GM21423 (cell line): ENCODE measurements at regions not wholly inside any gene's neighbourhood (a gene's known extent, or its start where the extent isn't known, plus 50 kb on each side); places are given as distances from the start of the nearest gene placed in this dataset.
"Not testable (repeated sequence)": the region's sequence is repeated elsewhere in the genome, so short reads cannot be mapped to it uniquely, and the experiment has no call there.

Experiments
- ATAC-seq: cut with Tn5 transposase; IDR thresholded peaks from one replicate; pipeline ENCODE4 v1.9.1; 2021; ENCODE audit warnings: mild to moderate bottlenecking, moderate library complexity; ENCODE audit not compliant: unreplicated experiment

- no peak for ATAC-seq
Measured at GRCh38 chr14:86780876-86781510, 1212.0 kb downstream of the GALC start.

- no peak for ATAC-seq
Measured at GRCh38 chr14:86780461-86780860, 1212.5 kb downstream of the GALC start.

- ATAC-seq: no peak
Measured at GRCh38 chr14:86779416-86779815, 1213.6 kb downstream of the GALC start.

DNA sequence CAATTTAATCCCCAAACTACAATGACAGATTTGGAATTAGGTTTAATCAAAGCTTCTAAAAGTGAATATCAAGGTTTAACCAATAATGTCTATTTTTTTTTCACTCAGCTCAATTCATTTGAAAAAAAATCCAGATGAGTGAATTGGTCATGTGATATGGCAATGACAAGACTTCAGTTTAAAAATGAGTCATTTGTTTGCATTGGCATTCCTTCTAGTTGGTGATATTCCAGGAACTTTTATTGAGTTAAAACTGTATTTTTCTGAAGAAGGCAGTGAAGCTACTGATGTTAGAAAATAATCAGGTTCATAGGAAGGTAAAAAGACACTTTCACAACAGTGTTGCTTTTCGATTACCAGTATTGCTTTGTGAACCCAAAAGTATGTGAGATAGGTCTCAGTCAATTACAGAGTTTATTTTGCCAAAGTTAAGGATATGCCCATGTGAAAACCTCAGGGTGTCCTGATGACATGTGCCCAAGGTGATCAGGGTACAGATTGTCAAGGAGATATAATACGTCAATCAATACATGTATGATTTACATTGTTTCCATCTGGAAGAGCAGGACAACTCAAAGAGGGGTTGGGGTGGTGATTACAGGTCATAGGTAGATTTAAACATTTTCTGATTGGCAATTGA lies 1214.9 kb downstream of the GALC start:
- ATAC-seq: no peak

DNA sequence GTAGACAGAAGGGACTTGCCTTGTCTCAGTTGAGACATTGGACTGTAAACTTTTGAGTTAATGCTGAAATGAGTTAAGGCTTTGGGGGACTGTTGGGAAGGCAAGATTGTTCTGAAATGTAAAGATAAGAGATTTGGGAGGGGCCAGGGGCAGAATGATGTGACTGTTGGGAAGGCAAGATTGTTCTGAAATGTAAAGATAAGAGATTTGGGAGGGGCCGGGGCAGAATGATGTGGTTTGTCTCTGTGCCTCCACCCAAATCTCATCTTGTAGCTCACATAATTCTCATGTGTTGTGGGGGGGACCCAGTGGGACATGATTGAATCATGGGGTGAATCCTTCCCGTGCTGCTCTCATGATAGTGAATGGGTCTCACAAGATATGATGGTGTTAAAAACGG lies 1217.1 kb downstream of the GALC start:
- not testable (repeated sequence) for ATAC-seq

DNA sequence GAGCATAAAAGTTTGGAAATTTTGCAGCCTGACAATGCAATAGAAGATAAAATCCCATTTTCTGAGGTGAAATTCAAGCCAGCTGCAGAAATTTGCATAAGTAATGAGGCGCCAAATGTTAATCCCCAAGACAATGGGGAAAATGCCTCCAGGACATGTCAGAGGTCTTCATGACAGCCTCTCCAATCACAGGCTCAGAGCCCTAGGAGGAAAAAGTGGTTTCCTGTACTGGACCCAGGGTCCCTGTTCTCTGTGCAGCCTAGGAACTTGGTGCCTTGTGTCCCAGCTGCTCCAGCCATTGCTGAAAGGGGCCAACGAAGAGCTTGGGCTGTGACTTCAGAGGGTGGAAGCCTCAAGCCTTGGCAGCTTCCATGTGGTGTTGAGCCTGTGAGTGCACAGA lies 1218.1 kb downstream of the GALC start:
- ATAC-seq: no peak

- no peak for ATAC-seq
Measured at GRCh38 chr14:86772075-86772474, 1220.9 kb downstream of the GALC start.

DNA sequence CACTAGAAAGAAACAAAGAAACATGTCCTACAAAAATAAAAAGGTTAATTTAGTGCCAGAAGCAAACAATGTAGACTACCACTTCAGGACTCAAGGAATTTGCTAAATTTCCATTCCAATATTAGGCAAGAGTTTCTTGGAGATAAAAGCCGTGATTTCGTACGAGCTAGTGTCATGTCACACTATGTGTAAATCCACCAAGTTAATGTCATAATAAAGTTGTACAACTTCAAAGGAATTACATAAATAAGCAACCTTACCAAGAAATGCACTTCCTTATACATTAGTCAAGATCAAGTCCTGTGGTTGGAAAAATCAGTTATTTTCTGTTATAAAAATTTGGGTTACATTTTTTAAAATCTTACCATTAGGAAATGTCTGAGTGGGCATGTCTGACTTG lies 1222.8 kb downstream of the GALC start:
- no peak for ATAC-seq

DNA sequence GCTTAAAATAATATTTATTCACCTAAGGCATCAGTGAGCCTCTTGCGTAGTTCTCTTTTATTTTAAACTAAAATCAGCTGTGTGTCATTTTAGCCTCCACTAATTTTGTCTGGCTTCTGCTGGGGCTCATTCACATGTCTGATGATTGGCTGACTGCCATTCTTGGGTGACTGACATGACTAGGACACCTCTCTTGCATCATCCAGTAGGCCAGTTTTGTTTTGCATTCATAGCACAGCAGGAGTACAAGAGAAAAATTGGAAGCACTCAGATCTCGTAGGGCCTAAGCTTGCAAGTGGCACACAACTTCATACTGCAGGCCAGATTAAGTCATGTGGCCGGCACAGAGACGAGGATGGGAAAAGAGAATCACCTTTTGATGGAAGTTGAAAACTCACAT lies 1226.5 kb downstream of the GALC start:
- no peak for ATAC-seq

- no peak for ATAC-seq
Measured at GRCh38 chr14:86761611-86762010, 1231.4 kb downstream of the GALC start.

- no peak for ATAC-seq
Measured at GRCh38 chr14:86756521-86757190, 1226.7 kb downstream of the FLRT2 start.

GRCh38 chr14:86750488-86750887 lies 1220.5 kb downstream of the FLRT2 start:
- ATAC-seq: not testable (repeated sequence)

DNA sequence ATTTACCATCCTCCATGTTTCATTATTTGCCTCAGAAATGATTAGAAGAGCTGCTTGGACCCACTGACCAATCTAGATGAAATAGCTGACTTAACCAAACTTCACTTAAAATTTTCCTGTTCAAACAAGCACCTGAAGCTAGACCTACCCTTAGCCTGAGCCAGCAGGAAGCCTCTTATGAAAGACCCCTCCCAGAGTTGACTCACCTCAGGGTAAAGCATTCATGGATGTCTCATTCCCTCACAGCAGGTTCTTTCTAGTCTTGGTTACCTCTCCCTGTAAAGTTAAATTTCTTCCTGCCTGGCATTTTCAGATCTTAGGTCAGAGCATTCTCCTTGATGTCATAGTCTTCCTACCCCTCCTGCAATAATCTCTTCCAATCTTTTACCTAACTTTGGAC lies 1209.8 kb downstream of the FLRT2 start:
- no peak for ATAC-seq

DNA sequence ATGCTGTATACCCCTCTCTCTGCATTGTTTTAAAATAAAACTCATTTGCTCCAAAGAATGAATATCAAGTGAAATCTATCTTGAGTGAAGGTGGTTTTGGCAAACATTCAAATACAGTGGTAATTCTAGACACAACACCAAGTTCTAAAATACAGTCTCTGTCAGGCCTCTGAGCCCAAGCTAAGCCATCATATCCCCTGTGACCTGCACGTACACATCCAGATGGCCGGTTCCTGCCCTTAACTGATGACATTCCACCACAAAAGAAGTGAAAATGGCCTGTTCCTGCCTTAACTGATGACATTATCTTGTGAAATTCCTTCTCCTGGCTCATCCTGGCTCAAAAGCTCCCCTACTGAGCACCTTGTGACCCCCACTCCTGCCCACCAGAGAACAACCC lies 1201.5 kb downstream of the FLRT2 start:
- not testable (repeated sequence) for ATAC-seq

GRCh38 chr14:86723254-86723624 lies 1193.3 kb downstream of the FLRT2 start:
- no peak for ATAC-seq

GRCh38 chr14:86722612-86723253 lies 1192.8 kb downstream of the FLRT2 start:
- no peak for ATAC-seq

- ATAC-seq: no peak
Measured at GRCh38 chr14:86714575-86714974, 1184.6 kb downstream of the FLRT2 start.

DNA sequence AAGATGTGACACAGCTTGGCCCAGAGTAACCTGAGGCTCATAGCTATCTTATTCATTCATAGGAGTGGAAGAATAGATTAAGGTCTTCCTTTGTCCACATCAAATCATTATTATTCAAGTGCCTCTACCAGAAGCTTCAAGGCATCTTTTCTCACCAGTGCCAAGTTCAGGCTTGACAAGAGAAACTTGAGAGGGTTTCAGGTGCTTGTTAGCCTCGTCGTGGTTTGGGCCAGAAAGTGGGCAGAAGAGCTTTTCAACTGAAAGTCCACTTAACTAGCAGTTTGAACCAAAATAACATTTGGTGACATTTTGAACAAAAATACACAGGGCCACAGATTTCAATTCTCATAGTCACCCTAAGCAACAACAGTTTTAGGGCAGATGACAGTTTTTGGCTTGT lies 1184.2 kb downstream of the FLRT2 start:
- ATAC-seq: no peak

DNA sequence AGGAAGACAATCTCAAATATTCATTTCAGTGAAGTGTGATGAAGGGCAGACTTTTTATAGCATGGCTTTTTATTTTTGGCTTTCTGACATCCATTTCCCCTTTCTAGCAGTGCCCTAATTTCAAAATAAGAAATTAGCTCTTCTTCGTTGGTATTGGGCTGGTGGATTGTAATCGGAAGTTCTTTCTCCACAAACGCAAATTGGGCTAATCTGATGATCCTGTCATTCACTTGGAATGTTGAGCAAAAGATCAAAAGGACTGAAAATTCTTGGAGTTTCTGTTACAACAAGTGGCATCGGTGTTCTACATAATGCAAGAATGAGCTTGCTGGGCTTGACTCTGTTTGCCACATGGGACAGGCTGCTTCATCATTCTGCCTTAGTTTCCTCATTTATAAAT lies 1182.8 kb downstream of the FLRT2 start:
- no peak for ATAC-seq

- no peak for ATAC-seq
Measured at GRCh38 chr14:86712176-86712575, 1182.2 kb downstream of the FLRT2 start.

DNA sequence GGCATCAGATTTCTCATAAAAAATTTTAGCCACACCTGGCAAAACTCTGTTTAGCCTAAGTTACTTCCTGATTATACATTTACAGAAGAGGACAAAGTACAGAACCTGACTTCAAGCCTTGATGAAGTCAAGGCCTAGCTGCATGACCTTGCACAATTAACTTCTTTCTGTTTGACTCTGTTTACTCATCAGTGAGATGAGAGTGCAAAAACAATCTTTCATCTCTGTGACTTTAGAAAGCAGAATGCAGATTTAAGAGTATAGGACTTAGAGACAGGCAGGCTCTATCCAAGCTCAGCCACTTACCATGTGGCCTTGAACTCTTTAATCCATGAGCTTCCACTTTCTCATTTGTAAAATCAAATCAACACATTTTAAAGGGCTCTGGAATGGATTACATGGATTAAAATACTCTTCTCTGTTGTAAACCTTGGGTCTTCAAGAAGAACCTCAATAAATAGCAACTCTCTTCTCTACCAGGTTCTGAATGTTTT lies 1178.9 kb downstream of the FLRT2 start:
- no peak for ATAC-seq

GRCh38 chr14:86707071-86707470 lies 1177.1 kb downstream of the FLRT2 start:
- no peak for ATAC-seq
